ENCODE measurements at regions not wholly inside any gene's neighbourhood (a gene's known extent, or its start where the extent isn't known, plus 50 kb on each side); places are given as distances from the start of the nearest gene placed in this dataset.

- 39% methylated on average over 2 of the region's 2 CpGs; no CpG with 5 or more reads in 1 of the 2 donors for WGBS, 2 donors (ENCODE audit: low coverage in 1 of 2)
- no peak for ATAC-seq
- Histone ChIP-seq H3K27ac (no peak overlapping the region), H3K27me3 (no peaks in the 10 kb centered on the region), H3K36me3 (no peaks in the 10 kb centered on the region), H3K4me3 (no peak overlapping the region), H3K9me3 (no peaks in the 10 kb centered on the region), H3K4me1 (no peaks in the 10 kb centered on the region)
- no peak for TF ChIP-seq POLR2A (IDR thresholded peaks at IDR 0.05)
- TF ChIP-seq CTCF (IDR thresholded peaks at IDR 0.05) = no peak
- no peak for TF ChIP-seq EP300 (IDR thresholded peaks at IDR 0.05)
- no peak for TF ChIP-seq POLR2AphosphoS5 (IDR thresholded peaks at IDR 0.05)
These were observed 939.0 kb downstream of the LRFN5 start for GRCh38 chr14:42545636-42546035.

- no peak for ATAC-seq
These were observed 934.9 kb downstream of the LRFN5 start for GRCh38 chr14:42541535-42542001.

GRCh38 chr14:42535397-42535796 lies 928.7 kb downstream of the LRFN5 start:
- Histone ChIP-seq H3K27me3 (no peaks in the 10 kb centered on the region), H3K4me3 (no peak overlapping the region), H3K27ac (no peak overlapping the region), H3K36me3 (no peaks in the 10 kb centered on the region), H3K4me1 (no peaks in the 10 kb centered on the region), H3K9me3 (no peaks in the 10 kb centered on the region)
- WGBS, 2 donors (ENCODE audit: low coverage in 1 of 2) = 71 to 78% methylated on average over 7 of the region's 10 CpGs
- TF ChIP-seq EP300 (IDR thresholded peaks at IDR 0.05) = no peak
- TF ChIP-seq POLR2AphosphoS5 (IDR thresholded peaks at IDR 0.05) = no peak
- TF ChIP-seq CTCF (IDR thresholded peaks at IDR 0.05) = no peak
- TF ChIP-seq POLR2A (IDR thresholded peaks at IDR 0.05) = no peak
- no peak for ATAC-seq

More at GRCh38 chr14:42541535-42542001, 934.9 kb downstream of the LRFN5 start:
- Histone ChIP-seq H3K9me3 (no peaks in the 10 kb centered on the region), H3K4me3 (no peak overlapping the region), H3K27me3 (no peaks in the 10 kb centered on the region), H3K36me3 (no peaks in the 10 kb centered on the region), H3K4me1 (no peaks in the 10 kb centered on the region), H3K27ac (no peak overlapping the region)
- WGBS, 2 donors (ENCODE audit: low coverage in 1 of 2) = 33 to 51% methylated on average over 3 of the region's 3 CpGs
- TF ChIP-seq POLR2AphosphoS5 (IDR thresholded peaks at IDR 0.05) (no peak), POLR2A (IDR thresholded peaks at IDR 0.05) (no peak), CTCF (IDR thresholded peaks at IDR 0.05) (no peak), EP300 (IDR thresholded peaks at IDR 0.05) (no peak)

- H3K9me3 ChIP-seq = no peaks in the 10 kb centered on the region
- no peak for ATAC-seq
- 38 to 45% methylated on average over 1 of the region's 1 CpG for WGBS, 2 donors (ENCODE audit: low coverage in 1 of 2)
These were observed 926.8 kb downstream of the LRFN5 start for GRCh38 chr14:42533476-42533875.

More at GRCh38 chr14:42533476-42533875, 926.8 kb downstream of the LRFN5 start:
- Histone ChIP-seq H3K27me3 (no peaks in the 10 kb centered on the region), H3K4me3 (no peak overlapping the region), H3K36me3 (no peaks in the 10 kb centered on the region), H3K4me1 (no peaks in the 10 kb centered on the region), H3K27ac (no peak overlapping the region)
- TF ChIP-seq CTCF (IDR thresholded peaks at IDR 0.05) (no peak), EP300 (IDR thresholded peaks at IDR 0.05) (no peak), POLR2A (IDR thresholded peaks at IDR 0.05) (no peak), POLR2AphosphoS5 (IDR thresholded peaks at IDR 0.05) (no peak)

Measured in gastroesophageal sphincter (tissue), 4 donors.